ENCODE measurements at regions not wholly inside any gene's neighbourhood (a gene's known extent, or its start where the extent isn't known, plus 50 kb on each side); places are given as distances from the start of the nearest gene placed in this dataset.
A peak's percentile ranks its signal among the peaks of the same experiment; 100 is the strongest.

GRCh38 chr2:145086910-145087309 is 567.0 kb upstream of the ZEB2 start:
- DNase-seq = no peak

- DNase-seq = no peak
Measured at GRCh38 chr2:145085612-145086011, 565.7 kb upstream of the ZEB2 start.

GRCh38 chr2:145080426-145080825 is 560.5 kb upstream of the ZEB2 start:
- no peak for DNase-seq

- no peak for DNase-seq
Measured at GRCh38 chr2:145079641-145080040, 559.7 kb upstream of the ZEB2 start.

GRCh38 chr2:145078923-145079322 is 559.0 kb upstream of the ZEB2 start:
- no peak for DNase-seq

- no peak for DNase-seq
Measured at GRCh38 chr2:145076085-145076484, 556.2 kb upstream of the ZEB2 start.

GRCh38 chr2:145075454-145076062 is 555.6 kb upstream of the ZEB2 start:
- DNase-seq = no peak

- no peak for DNase-seq
Measured at GRCh38 chr2:145070703-145071102, 550.8 kb upstream of the ZEB2 start.

GRCh38 chr2:145068509-145068908 is 548.6 kb upstream of the ZEB2 start:
- no peak for DNase-seq

GRCh38 chr2:145067549-145068030 is 547.7 kb upstream of the ZEB2 start:
- DNase-seq = no peak

- DNase-seq = peak; percentile 44
Measured at GRCh38 chr2:145066856-145067548, 547.1 kb upstream of the ZEB2 start.

- no peak for DNase-seq
Measured at GRCh38 chr2:145066151-145066661, 546.3 kb upstream of the ZEB2 start.

- no peak for DNase-seq
Measured at GRCh38 chr2:145065342-145065741, 545.4 kb upstream of the ZEB2 start.

- DNase-seq = no peak
Measured at GRCh38 chr2:145064511-145064910, 544.6 kb upstream of the ZEB2 start.

GRCh38 chr2:145060876-145061275 is 541.0 kb upstream of the ZEB2 start:
- DNase-seq = no peak

- DNase-seq = no peak
Measured at GRCh38 chr2:145059914-145060313, 540.0 kb upstream of the ZEB2 start.

- DNase-seq = no peak
Measured at GRCh38 chr2:145059343-145059742, 539.4 kb upstream of the ZEB2 start.

GRCh38 chr2:145058457-145058856 is 538.5 kb upstream of the ZEB2 start:
- no peak for DNase-seq

- no peak for DNase-seq
Measured at GRCh38 chr2:145055651-145056050, 535.7 kb upstream of the ZEB2 start.

GRCh38 chr2:145050134-145050533 is 530.2 kb upstream of the ZEB2 start:
- DNase-seq = no peak

- no peak for DNase-seq
Measured at GRCh38 chr2:145049475-145049874, 529.6 kb upstream of the ZEB2 start.

- DNase-seq = no peak
Measured at GRCh38 chr2:145047554-145047953, 527.6 kb upstream of the ZEB2 start.

- DNase-seq = no peak
Measured at GRCh38 chr2:145044491-145044890, 524.6 kb upstream of the ZEB2 start.

GRCh38 chr2:145043399-145043834 is 523.5 kb upstream of the ZEB2 start:
- DNase-seq = no peak
